Fibroblast of skin of right biceps (primary cell): ENCODE measurements at regions not wholly inside any gene's neighbourhood (a gene's known extent, or its start where the extent isn't known, plus 50 kb on each side); places are given as distances from the start of the nearest gene placed in this dataset.

Source experiments
- DNase-seq: peaks from one replicate; pipeline ENCODE4 v3.0.0-alpha.2; 2013

DNA sequence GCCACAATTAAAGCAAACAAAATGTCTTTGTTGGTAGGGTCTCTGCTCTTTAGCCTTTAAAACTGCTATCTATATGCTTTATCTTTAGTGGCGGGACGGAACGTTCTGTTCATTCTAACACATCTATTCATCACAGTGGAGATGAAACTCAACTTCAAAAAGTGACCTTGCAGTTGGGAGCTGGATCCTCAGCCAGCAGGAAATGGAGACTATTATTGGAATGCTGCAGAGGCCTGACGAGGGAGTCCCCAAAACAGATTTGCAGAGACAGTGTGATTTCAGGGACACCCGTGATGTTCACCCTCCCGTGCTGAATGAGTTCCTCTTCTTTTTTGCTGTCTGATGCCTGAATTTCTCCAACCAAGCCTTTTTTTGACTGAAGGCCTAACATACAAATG lies 306.0 kb upstream of the SHH start:
- DNase-seq, result no peak

DNA sequence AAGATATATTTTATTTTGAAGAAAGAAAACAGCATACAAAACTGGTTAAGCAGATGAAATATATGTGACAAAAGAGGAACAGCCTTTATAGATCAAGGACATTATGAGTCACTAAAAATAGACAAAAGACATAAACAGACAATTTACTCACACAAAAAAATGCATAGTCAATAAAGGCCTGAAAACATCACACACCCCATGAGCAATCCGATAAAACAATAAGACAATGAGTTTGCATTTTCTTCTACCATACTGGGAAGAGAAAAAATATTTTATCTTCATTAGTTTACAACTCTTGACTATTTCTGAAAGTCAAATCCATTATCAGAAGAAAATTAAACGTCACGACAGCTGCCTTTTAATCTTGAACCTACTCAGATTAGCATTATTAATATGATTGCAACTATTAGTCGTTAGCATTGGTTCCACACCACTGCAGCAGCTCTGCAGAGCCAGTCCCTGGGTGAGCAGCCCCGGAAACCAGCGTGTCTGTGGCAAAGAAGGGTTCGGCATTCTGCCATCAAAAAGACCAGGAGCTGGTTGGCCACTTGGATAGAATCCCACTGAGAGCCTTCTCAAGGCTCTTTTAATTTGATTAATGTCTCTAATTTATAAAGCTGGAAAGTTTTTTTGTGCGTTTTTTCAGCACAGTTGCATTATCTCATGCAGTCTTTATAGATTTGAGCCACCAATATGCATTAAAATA lies 305.4 kb upstream of the SHH start:
- no peak for DNase-seq

DNA sequence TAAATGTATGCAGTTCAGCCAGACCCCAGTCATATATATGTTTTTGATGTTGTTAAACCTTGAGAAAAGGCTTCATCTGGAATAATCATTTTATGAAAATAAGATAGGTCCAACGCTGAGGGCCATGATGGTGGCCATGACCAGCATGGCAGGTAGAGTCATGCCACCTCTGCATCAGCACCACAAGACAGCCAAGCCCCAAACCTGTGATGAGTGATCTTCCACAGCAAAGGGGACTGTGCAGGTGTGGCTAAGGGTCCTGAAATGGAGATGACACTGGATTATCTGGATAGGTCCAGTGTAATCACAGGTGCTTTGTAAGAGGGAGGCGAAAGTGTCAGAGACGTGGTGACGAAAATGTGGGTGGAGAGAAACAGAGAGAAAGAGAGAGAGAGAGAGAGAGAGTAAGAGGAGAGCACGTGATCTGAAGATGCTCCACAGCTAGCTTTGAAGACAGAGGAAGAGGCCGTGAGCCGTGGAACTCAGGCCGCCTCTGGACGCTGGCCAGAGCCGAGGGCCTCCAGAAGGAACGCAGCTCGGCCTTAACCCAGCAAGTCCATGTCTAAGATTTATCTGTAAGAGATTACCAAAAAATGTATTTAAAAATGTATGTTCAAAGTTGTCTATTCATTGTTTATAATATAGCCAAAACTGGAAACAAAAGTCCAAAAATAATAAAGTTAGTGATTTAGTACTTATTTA lies 304.4 kb upstream of the SHH start:
- no peak for DNase-seq

- DNase-seq, result no peak
Observed at GRCh38 chr7:156115582-156115981, 303.3 kb upstream of the SHH start.

- DNase-seq, result no peak
Observed at GRCh38 chr7:156113731-156114130, 301.5 kb upstream of the SHH start.

GRCh38 chr7:156109988-156110387 lies 297.7 kb upstream of the SHH start:
- no peak for DNase-seq

GRCh38 chr7:156109076-156109475 lies 296.8 kb upstream of the SHH start:
- DNase-seq, result no peak

- no peak for DNase-seq
Observed at GRCh38 chr7:156107957-156108356, 295.7 kb upstream of the SHH start.

DNA sequence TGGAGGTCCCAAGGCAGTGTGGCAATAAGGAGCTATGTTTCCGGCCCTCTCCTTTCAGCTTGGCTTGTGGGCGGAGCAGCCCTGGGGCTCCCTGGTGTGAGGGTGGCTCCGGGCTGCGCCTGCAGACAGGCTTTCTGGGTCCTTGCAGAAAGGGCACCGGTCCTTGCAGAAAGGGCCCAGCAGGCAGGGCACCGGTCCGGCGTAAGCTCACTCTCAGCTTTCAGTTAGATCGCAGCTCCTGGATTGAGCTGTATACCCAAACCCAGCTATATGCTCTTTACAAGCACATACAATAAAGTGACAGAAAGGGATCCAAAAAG lies 293.8 kb upstream of the SHH start:
- no peak for DNase-seq

DNA sequence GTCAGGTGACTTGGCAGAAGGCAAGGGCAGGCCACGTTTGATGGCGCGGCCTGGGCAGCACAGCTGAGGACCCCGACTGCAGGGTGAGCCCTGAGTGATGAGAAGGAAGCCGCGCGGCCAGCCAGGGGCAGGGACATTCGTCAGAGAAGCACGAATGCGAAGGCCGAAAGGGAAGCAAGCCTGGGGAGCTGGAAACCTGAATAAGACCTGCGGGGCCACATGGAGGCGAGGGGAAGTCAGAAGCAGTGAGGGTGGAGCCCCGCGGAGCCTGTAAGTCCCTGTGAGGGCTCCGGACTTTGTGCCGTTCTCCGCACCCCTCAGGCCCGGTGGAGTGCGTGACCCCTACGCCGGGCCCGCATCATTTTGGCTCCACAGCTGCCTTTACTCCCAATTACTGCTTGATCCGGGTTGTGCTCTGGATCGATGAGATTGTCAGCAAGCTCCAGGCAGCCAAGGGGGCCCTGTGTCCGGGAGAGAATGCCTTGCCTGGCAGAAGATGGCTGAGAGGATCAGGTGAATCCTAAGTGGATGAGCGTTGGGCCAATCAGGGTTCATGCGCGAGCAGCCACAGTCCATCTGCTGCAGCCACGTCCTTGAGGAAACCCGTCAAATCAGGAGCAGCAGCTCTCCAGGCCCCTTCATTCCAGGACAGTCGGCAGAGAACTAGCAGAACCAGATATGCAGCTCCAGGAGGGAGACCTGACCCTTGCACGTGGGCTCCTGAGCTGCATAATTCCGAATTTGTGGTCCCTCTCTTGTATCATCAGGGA lies 293.3 kb upstream of the SHH start:
- no peak for DNase-seq

- no peak for DNase-seq
Observed at GRCh38 chr7:156104501-156105336, 292.5 kb upstream of the SHH start.

- no peak for DNase-seq
Observed at GRCh38 chr7:156102267-156102666, 290.0 kb upstream of the SHH start.

DNA sequence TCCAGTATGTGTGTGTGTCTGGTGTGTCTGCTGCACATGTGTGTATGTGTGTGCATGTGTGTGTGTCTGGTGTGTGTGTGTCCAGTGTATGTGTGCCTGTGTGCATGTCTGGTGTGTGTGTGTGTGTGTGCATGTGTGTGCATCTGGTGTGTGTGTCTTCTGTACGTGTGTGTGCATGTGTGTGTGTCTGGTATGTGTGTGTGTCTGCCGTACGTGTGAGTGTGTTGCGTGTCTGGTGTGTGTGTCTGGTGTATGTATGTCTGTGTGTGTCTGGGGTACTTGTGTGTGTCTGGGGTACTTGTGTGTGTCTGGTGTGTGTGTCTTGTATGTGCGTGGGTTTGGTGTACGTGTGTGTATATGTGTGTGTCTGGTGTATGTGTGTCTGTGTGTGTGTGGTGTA lies 289.1 kb upstream of the SHH start:
- DNase-seq, result no peak

DNA sequence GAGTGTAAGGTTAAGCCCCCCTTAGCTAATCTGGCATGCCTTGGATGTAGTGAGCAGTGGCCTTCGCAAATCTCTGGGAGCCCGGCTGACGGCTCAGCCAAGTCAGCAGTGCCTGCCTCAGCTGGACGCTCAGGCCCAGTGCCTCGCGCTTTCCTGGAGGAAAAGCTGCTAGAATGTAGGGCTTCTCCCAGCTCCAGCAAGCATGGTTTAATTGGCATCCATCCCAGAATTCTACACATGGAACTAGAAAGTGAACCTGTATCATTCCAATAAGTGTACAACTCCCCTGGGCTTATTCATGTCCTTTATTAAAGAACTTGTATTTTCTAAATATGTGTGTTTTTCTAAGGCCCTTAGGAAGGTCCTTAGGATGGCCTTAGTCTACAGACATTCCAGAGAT lies 287.8 kb upstream of the SHH start:
- no peak for DNase-seq

- no peak for DNase-seq
Observed at GRCh38 chr7:156099085-156099484, 286.8 kb upstream of the SHH start.

DNA sequence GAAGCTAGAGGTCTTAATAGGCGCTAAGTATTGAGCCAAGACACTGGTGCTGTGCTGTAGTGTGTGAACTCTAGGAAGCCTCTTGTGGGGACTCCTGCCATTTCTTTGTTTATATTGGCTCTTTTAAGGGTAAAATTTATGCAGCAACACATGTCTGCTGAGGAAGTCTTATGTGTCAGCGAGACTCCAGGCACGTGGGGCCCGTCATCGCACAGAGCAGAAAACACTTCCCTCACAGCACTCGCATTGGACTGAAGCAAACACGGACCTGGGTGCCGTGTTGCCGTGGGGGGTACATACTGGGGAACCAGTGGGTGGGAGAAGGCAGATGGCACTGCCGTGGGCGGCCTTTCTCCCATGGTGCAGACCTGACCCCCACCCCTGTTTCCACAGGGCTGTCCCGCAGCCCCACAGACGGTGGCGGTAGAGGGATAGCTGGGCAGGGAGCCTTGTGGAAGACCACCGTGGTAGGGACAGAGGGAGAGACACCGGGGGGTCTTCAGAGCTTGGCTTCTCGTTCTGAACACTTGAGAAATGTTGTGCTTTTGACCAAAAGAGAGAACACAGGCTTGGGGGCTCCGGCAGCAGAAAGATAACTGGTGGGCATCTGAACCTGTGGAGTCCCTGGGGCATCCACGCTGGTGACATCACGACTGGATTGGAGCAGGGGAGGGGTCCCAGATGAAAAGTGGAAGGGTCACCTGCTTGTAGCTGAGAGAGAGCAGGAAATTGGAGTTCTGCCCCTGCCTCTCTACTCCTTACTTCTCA lies 284.7 kb upstream of the SHH start:
- DNase-seq, result no peak

DNA sequence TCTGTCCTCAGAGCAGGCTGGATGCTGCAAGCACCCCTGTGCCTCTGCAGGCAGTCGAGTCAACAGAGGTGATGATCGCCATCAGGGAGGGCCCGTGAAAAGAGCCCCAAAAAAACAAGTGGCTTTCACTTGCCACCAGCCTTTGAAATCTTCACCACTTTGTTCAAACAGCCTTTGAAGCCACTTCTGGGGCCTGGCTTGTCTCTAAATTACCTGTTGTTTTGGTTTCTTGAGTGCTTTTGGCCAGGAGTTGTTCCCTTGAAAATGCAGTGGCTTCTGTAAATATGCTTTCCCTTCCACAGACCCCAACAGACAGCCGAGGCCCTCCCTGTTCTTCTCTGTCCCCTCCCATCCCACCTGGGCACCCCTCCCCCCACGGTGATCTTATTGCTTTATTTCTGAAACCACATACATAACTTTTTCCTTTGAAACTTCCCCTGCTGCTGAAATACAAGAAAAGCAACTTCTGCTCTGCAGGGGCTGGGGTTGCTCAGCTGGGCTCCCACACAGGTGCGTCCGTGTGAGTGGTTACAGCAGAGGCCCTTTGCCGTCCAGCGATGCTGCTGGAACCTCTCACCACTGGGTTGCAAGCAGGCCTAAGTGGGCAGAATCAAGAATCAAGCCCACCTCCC lies 283.8 kb upstream of the SHH start:
- no peak for DNase-seq

GRCh38 chr7:156094350-156095146 lies 282.3 kb upstream of the SHH start:
- no peak for DNase-seq

- DNase-seq, result no peak
Observed at GRCh38 chr7:156092307-156092706, 280.0 kb upstream of the SHH start.

DNA sequence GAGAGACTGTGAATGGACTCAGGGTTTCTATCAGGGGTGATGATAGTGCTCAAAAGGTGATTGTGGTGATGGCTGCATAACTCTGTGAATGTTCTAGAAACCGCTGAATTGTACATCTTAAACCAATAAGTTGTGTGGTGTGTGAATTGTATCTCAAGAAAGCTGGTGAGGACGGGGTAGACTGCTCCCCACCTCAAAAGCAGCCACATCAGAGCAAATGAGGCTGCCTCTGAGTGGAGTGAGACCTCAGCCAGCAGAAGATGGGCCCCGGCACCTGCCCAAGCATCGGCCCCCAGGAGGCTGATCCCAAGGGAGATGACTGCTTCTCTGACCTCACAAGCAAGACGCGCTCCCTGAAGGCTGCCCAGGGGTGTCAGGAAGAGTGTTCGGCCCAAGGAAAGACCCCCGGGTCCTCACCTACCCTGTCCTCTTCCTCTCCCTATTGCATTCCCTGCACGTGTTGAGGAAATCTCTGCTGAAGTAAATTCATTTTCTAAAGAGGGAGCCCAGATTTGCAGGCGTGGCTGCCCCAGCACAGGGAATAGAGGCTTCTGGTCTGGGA lies 279.3 kb upstream of the SHH start:
- no peak for DNase-seq

- no peak for DNase-seq
Observed at GRCh38 chr7:156090988-156091387, 278.7 kb upstream of the SHH start.
